ENCODE measurements at regions not wholly inside any gene's neighbourhood (a gene's known extent, or its start where the extent isn't known, plus 50 kb on each side); places are given as distances from the start of the nearest gene placed in this dataset.

GRCh38 chr4:162954976-162955375 lies 211.7 kb downstream of the NAF1 start:
- Histone ChIP-seq H3K4me1 (no peaks in the 10 kb centered on the region), H3K27ac (no peak overlapping the region), H3K9me3 (no peaks in the 10 kb centered on the region), H3K27me3 (no peaks in the 10 kb centered on the region), H3K36me3 (no peaks in the 10 kb centered on the region), H3K4me3 (no peak overlapping the region)
- no peak for ATAC-seq
- DNase-seq = no peak
- 91 to 94% methylated on average over 2 of the region's 2 CpGs for WGBS, 2 donors
- no peak for TF ChIP-seq CTCF (IDR thresholded peaks at IDR 0.05)
- intact Hi-C loops (cut with DNase I) = no loop called here

- H3K4me1 ChIP-seq = no peaks in the 10 kb centered on the region
- no peak overlapping the region for H3K4me3 ChIP-seq
- intact Hi-C loops (cut with DNase I) = no loop called here
- no peak overlapping the region for H3K27ac ChIP-seq
- DNase-seq = no peak
- H3K9me3 ChIP-seq = no peaks in the 10 kb centered on the region
- H3K27me3 ChIP-seq = no peaks in the 10 kb centered on the region
- WGBS, 2 donors = 87 to 94% methylated on average over 3 of the region's 3 CpGs
- no peak for TF ChIP-seq CTCF (IDR thresholded peaks at IDR 0.05)
- ATAC-seq = no peak
- H3K36me3 ChIP-seq = no peaks in the 10 kb centered on the region
Measured at GRCh38 chr4:162952232-162952631, 214.5 kb downstream of the NAF1 start.

GRCh38 chr4:162945713-162946112 lies 221.0 kb downstream of the NAF1 start:
- no peaks in the 10 kb centered on the region for H3K4me1 ChIP-seq
- H3K36me3 ChIP-seq = no peaks in the 10 kb centered on the region
- DNase-seq = no peak
- H3K27ac ChIP-seq = no peak overlapping the region
- intact Hi-C loops (cut with DNase I) = no loop called here
- H3K4me3 ChIP-seq = no peak overlapping the region
- ATAC-seq = no peak
- H3K27me3 ChIP-seq = no peaks in the 10 kb centered on the region
- H3K9me3 ChIP-seq = no peaks in the 10 kb centered on the region
- no peak for TF ChIP-seq CTCF (IDR thresholded peaks at IDR 0.05)

- Histone ChIP-seq H3K9me3 (no peaks in the 10 kb centered on the region), H3K27ac (no peak overlapping the region), H3K27me3 (no peaks in the 10 kb centered on the region), H3K36me3 (no peaks in the 10 kb centered on the region), H3K4me3 (no peak overlapping the region), H3K4me1 (no peaks in the 10 kb centered on the region)
- WGBS, 2 donors = 59 to 92% methylated on average over 1 of the region's 1 CpG
- intact Hi-C loops (cut with DNase I) = no loop called here
- DNase-seq = no peak
- no peak for TF ChIP-seq CTCF (IDR thresholded peaks at IDR 0.05)
- no peak for ATAC-seq
Measured at GRCh38 chr4:162943263-162943662, 223.4 kb downstream of the NAF1 start.

All from heart right ventricle (tissue), 16 donors.